Activated CD4-positive, alpha-beta T cell treated with anti-CD3 and anti-CD28 coated beads for 4 hours (primary cell): ENCODE measurements at regions not wholly inside any gene's neighbourhood (a gene's known extent, or its start where the extent isn't known, plus 50 kb on each side); places are given as distances from the start of the nearest gene placed in this dataset.

Source experiments
- DNase-seq, 2 donors: peaks; one replicate each; pipeline ENCODE4 v3.0.0-alpha.2; 2020

DNA sequence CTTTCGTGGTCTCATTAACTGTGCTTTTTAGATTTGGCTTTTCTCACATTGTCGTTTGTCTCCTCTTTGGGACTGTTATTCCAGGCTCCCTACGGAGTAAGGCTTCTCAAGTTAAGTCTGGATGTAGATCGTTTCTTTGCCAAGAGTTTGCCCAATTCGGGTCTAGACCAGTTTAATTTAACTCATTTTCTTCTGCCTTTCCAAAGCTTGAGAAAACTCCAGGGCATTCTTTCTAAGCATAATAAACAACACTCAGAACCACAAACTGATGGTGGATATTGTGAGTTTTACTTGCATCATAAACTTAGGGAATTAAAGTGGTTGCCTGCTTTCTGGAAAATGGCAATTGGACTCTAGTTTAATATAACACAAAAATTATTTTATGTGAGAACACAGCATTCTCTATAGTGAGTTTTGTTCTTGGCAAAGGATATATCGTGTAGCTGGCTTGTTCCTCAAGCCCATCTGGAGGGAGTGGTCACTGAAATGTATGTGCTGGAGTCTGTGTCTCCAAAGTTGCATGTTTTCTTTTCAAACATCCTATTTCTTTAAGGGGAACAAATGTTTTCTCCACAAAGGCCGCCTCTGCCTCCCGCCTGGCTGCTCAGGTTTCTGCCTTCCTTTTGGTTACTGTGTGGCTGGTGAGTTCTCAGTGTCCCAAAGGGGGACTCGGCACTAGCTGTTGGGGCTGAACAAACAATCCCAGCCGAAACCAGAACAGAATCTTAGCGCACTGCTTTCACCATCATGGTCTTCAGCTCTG is 211.3 kb upstream of the FBN2 start:
- no peak for DNase-seq

DNA sequence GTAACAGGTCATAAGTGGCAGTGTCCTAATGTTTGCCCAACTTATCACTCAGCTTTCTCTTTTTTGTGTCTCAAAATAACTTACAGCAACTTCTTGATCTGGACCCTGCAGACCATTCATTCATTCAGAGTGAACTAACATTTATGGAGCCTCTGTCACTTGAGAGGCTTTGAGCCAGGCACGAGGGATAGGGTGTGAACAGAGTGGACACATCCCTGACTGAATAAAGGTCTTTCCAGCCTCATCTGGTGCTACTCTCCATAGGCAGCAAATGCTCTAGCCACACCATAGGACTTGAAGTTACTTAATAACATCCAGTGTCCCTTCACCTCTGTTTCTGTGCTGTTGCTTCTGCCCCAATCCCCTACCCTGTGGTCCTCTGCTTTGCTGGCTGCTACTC is 212.1 kb upstream of the FBN2 start:
- DNase-seq = no peak

DNA sequence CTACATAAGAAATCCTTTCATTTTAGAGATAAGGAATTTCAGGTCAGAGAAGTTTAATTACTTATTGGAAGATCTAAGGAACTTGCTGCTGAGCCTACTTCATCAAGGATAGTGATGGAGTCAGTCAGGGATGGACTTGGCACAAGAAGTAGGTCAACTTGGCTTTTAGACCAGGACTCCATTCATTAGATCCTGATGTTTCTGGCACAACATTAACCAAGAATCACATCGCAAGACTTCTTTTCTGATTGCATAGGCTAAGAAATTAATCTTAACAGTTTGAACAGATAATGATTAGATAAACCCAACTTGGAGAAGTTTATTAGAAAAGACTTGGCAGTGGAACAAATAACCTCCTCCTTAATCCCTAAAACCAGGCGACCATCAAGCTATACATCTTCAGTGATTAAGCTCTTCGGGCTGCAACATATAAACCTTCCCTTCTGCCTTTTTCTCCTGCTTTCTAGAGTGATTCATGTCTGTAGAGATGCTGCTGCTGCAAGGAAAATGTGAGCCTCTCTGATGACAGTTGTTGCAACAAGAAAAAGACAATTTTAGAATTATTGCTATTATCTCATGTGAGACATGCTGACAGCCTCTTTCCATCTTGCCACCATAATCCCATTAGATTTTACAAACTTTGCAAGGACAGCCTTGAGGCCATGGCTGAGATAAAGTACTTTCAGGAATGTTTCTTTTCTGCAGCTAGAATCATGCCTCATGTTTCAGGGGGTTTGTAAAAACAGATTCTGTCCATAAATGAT is 207.9 kb upstream of the SLC27A6 start:
- no peak for DNase-seq

DNA sequence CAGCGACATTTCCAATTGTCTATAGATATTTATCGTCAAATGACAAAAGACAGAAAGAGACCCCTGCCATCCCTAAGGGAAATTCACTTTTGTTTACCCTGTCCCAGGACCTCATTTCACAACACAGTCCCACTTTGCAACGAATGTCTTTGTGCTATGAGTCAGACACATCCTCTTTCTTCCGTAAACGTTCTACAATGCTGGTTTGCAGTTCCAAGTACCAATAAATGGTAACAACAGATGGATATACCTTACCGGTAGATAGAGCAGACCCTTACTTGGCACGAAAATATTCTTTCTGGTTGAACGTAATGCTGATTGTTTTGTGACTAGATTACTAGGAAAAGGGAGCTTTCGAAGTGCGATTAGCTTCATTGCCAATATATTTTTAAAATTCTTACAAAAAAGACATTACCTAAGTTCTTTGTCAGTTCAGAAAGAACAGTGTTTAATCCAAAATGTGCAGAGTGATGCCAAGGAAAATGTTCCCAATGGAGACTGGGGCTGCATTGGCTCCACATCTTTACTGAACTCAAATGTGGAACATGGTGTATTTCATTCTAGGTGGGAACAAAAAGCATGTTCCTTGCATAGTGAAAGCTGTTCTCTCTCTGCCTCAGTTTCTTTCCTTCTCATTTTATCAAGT is 202.5 kb upstream of the SLC27A6 start:
- no peak for DNase-seq

DNA sequence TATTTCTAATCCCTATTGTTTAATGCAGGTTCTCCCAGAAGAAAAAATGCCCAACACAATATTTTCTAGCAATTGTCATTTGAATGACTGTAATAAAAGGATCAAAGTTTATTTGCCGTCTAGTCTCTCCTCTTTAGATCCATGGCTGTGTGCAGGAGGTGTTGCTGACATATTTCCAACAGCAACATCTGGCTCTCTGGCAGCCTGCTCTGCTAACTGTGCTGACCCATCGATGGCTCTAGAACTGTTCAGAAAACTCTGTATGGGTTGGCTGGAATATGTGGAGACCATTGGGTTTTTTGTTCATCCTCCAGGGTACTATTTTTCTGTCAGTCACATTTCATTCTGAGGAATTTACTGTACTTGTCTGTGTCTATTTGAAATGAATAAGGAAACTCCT is 202.0 kb upstream of the SLC27A6 start:
- DNase-seq = no peak

DNA sequence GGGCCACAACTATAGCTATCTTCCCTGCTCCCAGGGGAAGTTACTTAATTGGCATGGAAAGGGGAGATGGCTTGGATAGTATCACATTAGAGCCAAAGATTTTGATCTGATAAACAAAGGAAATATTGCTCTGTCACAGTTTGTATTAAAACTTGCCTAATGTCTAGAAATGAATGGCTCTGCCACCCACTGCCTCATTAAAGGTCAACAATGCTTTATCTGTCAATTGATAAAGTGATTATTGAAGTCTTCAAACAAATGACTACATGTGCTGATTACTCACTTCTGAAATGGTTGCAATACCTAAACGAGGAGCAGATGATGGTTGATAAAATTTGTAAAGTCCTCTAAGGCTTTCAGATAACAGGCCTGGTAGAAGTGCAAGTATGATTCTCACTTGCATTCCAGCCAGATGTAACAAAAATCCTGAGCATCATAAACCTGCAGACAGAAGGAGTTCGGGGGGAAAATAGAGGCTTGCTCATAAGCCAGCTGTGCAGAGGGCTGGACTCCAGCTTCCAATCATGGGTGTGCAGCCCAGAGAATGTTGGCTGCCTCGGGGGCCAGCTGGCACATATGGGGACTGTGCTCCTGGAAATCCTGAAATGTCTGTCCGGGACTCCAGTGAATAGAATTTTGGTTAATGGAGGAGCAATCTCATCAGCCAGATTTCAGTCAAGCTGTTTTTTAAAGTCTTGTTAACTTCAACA is 200.5 kb upstream of the SLC27A6 start:
- DNase-seq = no peak

DNA sequence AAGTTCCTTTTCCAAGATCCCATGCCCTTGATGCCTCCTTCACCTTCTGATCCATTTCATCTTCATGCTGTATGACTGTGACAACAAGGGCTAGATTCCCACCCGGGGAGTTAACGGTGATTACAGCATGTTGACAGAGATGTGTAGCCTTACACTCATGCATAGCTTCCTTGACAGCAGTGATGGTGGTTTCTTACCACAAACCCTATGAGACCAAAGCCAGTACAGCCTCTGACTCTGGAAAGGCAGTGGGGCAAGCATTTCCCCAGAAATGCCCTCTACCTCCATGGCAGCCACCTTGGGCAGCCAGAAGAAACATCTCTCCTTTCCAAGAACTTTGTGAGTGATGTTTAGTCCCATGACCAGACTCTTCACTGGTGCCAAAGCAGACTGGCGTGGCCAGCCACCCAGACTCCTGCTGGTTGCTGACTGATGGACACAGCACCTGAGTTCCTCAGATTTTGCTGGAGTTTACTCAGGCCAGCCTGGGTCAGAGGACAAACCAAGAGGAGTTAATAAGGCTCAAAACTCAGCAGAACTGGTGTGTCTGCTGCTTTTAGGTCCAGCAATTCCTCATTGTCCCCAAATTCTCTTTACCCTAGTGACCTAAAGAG is 199.7 kb upstream of the SLC27A6 start:
- no peak for DNase-seq

DNA sequence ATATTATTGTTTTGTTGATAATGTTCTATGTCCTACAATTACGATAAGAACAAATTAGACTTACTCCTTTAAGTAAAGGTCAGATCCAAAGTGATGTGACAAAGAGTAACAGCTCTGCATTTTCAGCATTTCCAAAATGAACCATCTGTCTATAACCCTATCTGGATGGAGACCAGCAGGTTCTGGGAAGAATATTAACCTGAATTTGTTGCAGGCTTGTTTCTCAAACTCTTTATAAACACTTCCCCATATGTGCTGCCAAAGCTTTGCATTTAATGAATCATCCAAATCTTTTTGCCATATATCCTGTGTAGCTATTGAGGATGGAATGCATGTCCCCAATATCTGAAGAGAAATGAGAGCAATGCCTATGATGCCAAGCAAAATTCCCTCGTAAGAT is 198.9 kb upstream of the SLC27A6 start:
- DNase-seq = no peak

DNA sequence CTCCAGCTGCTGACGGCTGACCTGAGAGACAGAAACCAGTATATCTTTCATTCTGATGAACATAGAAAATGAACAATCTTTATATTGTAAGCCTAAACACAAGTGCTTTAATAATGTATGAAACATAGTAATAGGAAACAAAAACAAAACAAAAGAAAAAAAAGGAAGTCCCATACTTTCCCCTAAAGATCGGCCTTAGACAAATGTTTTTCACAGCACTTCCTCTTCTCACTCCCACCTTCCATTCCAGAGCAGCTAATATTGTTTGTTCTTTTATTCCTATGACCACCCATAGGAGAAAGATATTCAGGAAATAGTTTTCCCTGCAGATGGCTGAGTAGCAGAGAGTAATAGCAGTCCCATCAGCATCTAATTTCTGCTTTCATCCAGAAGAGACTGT is 194.4 kb upstream of the SLC27A6 start:
- no peak for DNase-seq

DNA sequence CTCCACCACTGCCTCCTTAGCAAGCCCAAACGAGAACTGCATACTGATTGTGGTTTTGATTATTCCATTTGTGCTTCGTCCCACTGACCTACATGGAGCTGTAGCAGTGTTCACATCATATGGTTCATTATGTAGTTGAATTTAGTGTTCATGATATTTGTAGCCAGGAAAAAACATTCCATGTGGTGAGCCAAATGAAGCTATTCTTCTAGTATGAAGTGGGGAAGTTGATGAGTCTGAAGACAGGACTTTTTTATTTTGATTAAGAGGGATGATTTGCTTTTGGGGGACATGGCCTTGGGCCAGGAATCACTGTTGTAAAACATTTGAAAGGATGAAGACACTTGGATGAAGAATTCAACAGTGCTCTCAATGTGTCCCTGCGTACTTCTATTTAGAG is 192.9 kb upstream of the SLC27A6 start:
- no peak for DNase-seq

DNA sequence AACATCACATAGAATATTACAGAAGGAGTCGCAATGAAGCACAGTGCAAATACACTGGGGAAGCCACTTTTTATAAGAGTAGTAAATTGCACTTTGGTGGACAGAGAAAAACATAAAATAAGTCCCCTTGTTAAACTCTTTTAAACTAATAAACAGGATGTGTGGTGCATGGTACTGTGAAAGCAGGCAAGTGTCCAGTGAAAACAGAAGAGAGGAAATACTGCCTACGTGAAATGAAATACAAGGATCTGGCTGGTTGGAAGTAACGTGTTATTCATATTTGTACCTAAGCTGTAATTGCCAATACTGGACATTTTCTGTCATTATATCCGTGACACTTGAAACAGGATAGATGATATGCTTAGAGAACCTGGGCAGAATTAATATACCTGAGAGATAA is 191.9 kb upstream of the SLC27A6 start:
- DNase-seq = no peak

DNA sequence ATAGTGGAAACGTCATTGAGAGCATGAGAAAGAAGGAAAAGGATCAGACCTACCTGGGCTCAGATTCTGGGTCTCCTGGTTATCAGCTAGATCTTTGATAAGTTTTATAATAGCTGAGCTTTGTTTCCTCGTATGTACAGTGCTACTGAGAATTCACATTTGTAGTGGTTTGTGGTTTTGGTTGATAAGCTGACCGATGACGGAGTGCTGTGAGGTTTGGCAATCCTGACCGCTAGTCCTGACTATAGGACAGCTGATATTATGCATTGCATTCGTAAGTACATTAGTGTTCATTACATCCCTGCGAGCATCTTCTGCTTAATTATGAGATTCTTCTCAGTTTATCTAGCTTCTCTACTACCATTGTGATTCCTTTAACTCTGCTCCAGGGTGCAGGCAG is 190.7 kb upstream of the SLC27A6 start:
- DNase-seq = no peak

DNA sequence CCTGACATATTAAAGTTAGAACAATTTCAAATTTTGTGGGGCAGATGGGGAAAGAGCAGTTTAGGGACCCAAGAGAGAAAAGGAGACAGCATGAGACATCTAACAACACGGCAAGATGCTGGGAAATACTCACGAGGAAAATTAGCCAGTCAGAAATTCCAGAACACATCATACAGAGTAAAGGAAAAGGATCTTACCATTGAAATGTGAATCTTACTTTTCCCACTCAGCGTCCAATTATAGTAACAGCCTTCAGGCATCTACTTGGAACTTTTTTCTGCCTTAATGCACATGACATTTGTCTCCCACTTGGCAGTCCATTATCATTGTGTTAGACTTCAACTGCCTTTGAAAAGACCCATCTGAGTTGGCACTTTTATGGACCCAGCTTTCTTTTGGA is 189.7 kb upstream of the SLC27A6 start:
- no peak for DNase-seq

DNA sequence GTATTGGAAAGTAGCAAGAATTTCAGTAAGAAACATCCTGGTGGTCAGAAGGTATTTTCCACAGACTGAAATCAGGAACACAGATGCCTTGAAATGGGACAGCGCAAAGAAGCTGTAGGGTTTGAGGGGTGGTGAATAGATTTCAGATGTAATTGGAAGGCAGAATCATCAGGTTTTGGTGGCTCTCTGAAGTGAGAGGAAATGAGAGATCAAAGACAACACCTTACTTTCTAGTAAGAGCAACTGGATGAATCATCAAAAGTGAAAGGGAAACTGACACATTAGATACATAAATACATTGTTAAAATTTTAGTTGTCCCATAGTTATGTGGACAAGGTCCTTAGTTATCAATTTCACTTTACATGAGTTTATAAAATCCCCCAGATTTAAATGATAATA is 188.2 kb upstream of the SLC27A6 start:
- DNase-seq = no peak

DNA sequence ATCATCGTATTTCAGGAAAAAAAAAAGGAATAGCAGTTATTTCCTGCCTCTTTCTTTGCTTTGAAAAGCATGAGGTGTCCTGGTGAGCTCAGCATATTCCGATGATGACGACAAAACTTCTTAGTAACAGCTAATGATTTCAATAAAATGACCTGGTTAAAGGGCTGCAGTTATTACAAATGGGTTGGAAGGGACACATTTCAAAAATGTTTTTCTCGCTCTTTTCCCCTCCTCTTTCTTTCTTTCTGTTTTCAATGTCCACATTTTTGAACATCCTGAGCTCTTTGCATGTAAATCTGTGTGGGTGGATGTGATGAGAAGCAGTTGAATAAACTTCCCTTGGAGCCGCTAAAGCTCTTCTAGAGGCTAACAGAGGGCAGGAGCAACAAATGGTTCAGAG is 186.8 kb upstream of the SLC27A6 start:
- DNase-seq = no peak

DNA sequence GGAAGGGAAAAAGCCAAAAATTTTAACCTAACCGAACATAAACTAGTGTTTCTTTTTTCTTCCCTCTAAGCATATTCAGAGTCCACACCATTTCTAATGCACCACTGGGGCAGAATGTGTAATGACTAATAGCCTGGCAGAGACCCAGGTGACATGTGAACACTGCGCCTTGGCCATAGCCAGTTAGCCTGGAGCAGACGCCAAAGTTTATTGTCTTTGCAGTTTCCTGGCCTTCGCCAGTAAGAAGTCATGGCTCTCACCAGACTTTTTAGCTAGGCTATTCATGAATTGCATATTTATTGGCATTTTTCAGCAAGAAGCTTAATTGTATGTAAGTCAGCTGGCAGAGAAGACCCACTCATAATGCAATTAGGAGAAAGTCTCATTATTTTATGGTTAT is 182.8 kb upstream of the SLC27A6 start:
- DNase-seq = no peak

DNA sequence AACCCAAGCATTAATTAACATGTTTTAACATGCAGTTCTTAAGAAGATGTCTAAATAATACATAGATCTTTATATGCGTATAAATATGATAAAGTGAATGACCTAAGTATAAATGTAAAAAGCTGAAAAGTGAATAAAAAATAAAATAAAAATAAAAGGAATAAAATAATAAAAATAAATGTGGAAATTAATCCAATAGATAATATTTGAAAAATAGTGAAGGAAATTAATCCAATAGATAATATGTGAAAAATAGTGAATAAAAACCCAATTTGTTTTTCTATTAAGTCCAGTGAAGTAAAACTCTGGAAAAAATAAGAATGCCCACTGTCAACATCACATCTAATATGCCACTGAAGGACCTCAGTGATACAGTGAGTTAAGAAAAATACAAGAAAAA is 180.6 kb upstream of the SLC27A6 start:
- DNase-seq = no peak

DNA sequence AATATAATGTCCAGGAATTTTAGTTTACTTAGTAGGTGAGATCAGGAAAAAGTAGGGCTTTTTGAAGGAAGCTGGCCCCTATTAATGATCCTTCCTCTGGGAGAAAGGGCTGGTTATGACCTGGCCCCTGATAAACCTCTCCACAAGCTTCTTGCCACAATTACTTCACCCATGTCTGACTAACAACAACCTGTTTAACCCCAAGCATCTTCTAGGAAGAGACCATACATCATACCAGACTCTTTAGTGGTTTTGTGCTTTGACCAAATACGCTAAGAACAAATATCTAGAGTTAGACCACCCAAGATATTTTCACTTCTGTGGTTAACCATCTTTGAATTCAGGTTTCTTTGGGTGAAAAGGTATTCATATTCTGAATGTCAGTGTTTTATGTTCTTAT is 174.0 kb upstream of the SLC27A6 start:
- no peak for DNase-seq

DNA sequence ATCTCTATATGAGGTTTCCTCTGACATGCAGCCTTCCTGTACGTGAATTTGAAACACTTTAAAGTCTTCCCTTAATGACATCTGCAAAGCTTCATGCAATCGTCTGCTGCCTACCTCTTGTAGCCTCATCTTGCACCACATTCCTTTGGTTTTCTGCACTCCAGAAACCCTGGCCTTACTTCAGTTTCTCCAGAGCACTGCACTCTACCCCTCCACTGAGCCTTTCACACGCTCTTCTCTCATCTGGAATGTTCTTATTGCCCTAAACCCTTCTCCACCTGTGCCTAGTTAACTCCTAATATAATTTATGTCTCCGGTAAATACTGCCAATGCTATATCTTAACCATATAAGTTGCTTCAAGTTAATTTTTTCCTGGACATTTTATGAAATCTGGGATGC is 168.8 kb upstream of the SLC27A6 start:
- no peak for DNase-seq

DNA sequence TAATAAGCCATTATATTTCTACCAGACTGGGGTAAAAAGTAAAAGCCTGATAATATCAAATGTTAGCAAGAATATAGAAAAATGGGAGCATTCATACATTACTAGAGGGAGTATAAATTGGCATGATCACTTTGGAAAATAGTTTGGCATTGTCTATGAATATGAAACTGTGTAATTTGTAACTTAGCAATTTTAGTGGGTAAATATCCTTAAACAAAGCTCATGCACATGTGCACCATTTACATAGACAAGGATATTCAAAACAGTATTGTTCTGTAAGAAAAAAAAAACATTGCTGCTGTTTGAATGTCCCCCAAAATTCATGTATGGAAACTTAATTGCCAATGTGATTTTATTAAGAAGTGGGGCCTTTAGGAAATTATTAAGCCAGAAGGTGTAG is 166.4 kb upstream of the SLC27A6 start:
- DNase-seq = no peak

DNA sequence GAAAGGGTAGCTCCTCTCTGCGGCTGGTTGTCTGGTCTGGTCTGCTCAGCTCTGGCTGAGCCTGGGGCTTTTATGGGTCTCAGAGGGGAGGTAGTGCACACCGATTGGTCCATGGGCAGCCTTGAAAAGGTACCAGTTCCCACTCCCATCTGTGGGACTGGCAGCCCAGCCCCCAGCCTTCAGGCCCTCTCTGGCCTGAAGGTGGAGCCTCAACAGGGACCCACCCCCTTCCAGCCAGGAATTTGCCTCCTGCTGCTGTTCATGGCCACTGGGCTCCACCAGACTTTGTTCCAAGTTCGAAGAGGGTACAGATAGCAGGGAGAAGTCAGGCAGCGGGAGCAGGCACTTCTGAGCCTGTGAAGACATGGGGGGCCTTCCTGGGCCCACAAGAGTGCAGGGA is 165.3 kb upstream of the SLC27A6 start:
- DNase-seq = no peak

DNA sequence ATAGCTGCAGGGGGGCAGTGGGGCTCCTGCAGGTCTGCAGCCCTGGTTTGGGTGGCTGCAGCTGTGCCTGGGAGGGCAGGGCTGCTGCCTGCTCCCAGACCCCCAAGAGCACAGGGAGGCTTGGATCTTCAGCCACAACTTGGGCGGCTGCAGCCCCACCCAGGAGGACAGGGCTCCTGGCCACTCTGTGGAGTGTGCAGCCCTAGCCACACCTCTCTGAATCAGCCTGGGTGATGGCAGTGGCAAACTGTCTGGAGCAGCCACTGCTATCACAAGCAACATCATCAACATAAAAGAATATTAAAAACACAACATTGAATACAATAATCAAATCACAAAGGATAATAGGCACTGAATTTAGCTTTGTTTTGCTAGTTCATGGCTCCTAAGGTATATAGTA is 164.9 kb upstream of the SLC27A6 start:
- DNase-seq = no peak
